Ascending aorta (tissue), 2 donors: ENCODE measurements at regions not wholly inside any gene's neighbourhood (a gene's known extent, or its start where the extent isn't known, plus 50 kb on each side); places are given as distances from the start of the nearest gene placed in this dataset.
"Not testable (repeated sequence)": the region's sequence is repeated elsewhere in the genome, so short reads cannot be mapped to it uniquely, and the experiment has no call there.

Source experiments
- DNase-seq, 2 donors: peaks; one replicate each; pipeline ENCODE4 v3.0.0-alpha.2; 2019; ENCODE audit warnings: low spot score in 2 of 2
- H3K27ac ChIP-seq, 2 donors: fragments of 200-600 bp; sonication (generic); one replicate each; pipeline ENCODE4 v1.5.1; 2016 to 2017; ENCODE audit warnings: mild to moderate bottlenecking in 1 of 2
- H3K27me3 ChIP-seq: fragments of 200-600 bp; sonication (generic); one replicate; pipeline ENCODE4 v1.5.1; 2017
- H3K36me3 ChIP-seq, 2 donors: fragments of 200-600 bp; sonication (generic); one replicate each; pipeline ENCODE4 v1.5.1; 2016
- H3K4me1 ChIP-seq, 2 donors: fragments of 200-600 bp; sonication (generic); one replicate each; pipeline ENCODE4 v1.5.1; 2016 to 2017; ENCODE audit warnings: mild to moderate bottlenecking in 1 of 2
- H3K4me3 ChIP-seq, 2 donors: fragments of 200-600 bp; sonication (generic); one replicate each; pipeline ENCODE4 v1.5.1; 2016 to 2017; ENCODE audit warnings: mild to moderate bottlenecking in 1 of 2
- H3K9me3 ChIP-seq, 2 donors: fragments of 200-600 bp; sonication (generic); one replicate each; pipeline ENCODE4 v1.5.1; 2016
- CTCF ChIP-seq, 3 experiments: fragments of 200-600 bp in 2 of 3; fragments of 450-650 bp in 1 of 3; sonication (generic) in 2 of 3; IDR thresholded peaks; one replicate each; pipeline ENCODE4 v1.5.1; 2016 to 2019; ENCODE audit warnings: antibody characterized with exemption in 3 of 3, mild to moderate bottlenecking in 1 of 3, moderate library complexity in 1 of 3
- intact Hi-C: fragments of 100-400 bp; cut with DNase I; formaldehyde crosslinking; loops from one replicate; pipeline ENCODE4 v1.15.1; 2023

- Histone ChIP-seq H3K4me1 (peaks cover 0 to 15% of the 10 kb centered on the region in 2 donors), H3K27ac (peak overlapping the region; percentile 12 to 38), H3K27me3 (no peaks in the 10 kb centered on the region), H3K36me3 (no peaks in the 10 kb centered on the region), H3K9me3 (peaks cover 0 to 28% of the 10 kb centered on the region in 2 donors), H3K4me3 (peak overlapping the region in 1 of 2 donors; percentile 7)
- DNase-seq: no peak
- no peak for TF ChIP-seq CTCF (IDR thresholded peaks at IDR 0.05)
- intact Hi-C loops: no loop called here
Observed at GRCh38 chr12:46562625-46563225, 190.2 kb upstream of the SLC38A2 start.

- H3K27me3 ChIP-seq, H3K4me3 ChIP-seq, intact Hi-C loops, DNase-seq, H3K36me3 ChIP-seq: not testable (repeated sequence)
- Histone ChIP-seq H3K27ac (peak overlapping the region; percentile 12 to 38), H3K4me1 (peaks cover 0 to 15% of the 10 kb centered on the region in 2 donors), H3K9me3 (peaks cover 0 to 21% of the 10 kb centered on the region in 2 donors)
Observed at GRCh38 chr12:46561769-46562624, 189.4 kb upstream of the SLC38A2 start.

- H3K4me3 ChIP-seq: no peak overlapping the region
- H3K27me3 ChIP-seq: no peaks in the 10 kb centered on the region
- H3K9me3 ChIP-seq: peaks cover 0 to 10% of the 10 kb centered on the region in 2 donors
- intact Hi-C loops: no loop called here
- H3K36me3 ChIP-seq: no peaks in the 10 kb centered on the region
- H3K4me1 ChIP-seq: peaks cover 0 to 20% of the 10 kb centered on the region in 2 donors
- no peak for DNase-seq
- TF ChIP-seq CTCF (IDR thresholded peaks at IDR 0.05): no peak
- no peak overlapping the region for H3K27ac ChIP-seq
Observed at GRCh38 chr12:46560874-46561273, 188.3 kb upstream of the SLC38A2 start.

GRCh38 chr12:46560089-46560488 lies 187.5 kb upstream of the SLC38A2 start:
- no peak for TF ChIP-seq CTCF (IDR thresholded peaks at IDR 0.05)
- no peak overlapping the region for H3K4me3 ChIP-seq
- H3K4me1 ChIP-seq: peaks cover 0 to 24% of the 10 kb centered on the region in 2 donors
- DNase-seq: no peak
- intact Hi-C loops: no loop called here
- H3K9me3 ChIP-seq: peaks cover 0 to 7% of the 10 kb centered on the region in 2 donors
- no peaks in the 10 kb centered on the region for H3K27me3 ChIP-seq
- no peaks in the 10 kb centered on the region for H3K36me3 ChIP-seq
- H3K27ac ChIP-seq: peak overlapping the region; percentile 17 to 63

- DNase-seq: no peak
- Histone ChIP-seq H3K4me3 (peak overlapping the region; percentile 13 to 28), H3K9me3 (peaks cover 0 to 2% of the 10 kb centered on the region in 2 donors), H3K4me1 (peaks cover 0 to 28% of the 10 kb centered on the region in 2 donors), H3K27ac (peak overlapping the region; percentile 51 to 63), H3K36me3 (no peaks in the 10 kb centered on the region), H3K27me3 (no peaks in the 10 kb centered on the region)
- intact Hi-C loops: loop anchor here (5.0 kb wide), 6 partner anchors 42 to 187 kb away; partner anchors contain the start of gene SLC38A2
- TF ChIP-seq CTCF (IDR thresholded peaks at IDR 0.05): no peak
Observed at GRCh38 chr12:46559311-46559710, 186.7 kb upstream of the SLC38A2 start.

- peak overlapping the region; percentile 51 to 63 for H3K27ac ChIP-seq
- H3K36me3 ChIP-seq: no peaks in the 10 kb centered on the region
- H3K4me1 ChIP-seq: peaks cover 0 to 28% of the 10 kb centered on the region in 2 donors
- no peaks in the 10 kb centered on the region for H3K9me3 ChIP-seq
- H3K27me3 ChIP-seq: no peaks in the 10 kb centered on the region
- intact Hi-C loops: loop anchor here (5.0 kb wide), 6 partner anchors 41 to 186 kb away; partner anchors contain the start of gene SLC38A2
- no peak for TF ChIP-seq CTCF (IDR thresholded peaks at IDR 0.05)
- DNase-seq: no peak
- H3K4me3 ChIP-seq: peak overlapping the region; percentile 13 to 28
Observed at GRCh38 chr12:46558677-46559076, 186.1 kb upstream of the SLC38A2 start.
